ENCODE measurements at regions not wholly inside any gene's neighbourhood (a gene's known extent, or its start where the extent isn't known, plus 50 kb on each side); places are given as distances from the start of the nearest gene placed in this dataset.

- Histone ChIP-seq H3K9me3 (replicated peaks; ENCODE audit: insufficient read depth, low read length) (no peaks in the 10 kb centered on the region), H3K4me1 (ENCODE audit: low read length) (no peaks in the 10 kb centered on the region), H3K36me3 (replicated peaks; ENCODE audit: insufficient read depth, low read length) (no peaks in the 10 kb centered on the region), H3K27ac (ENCODE audit: low read length) (no peak overlapping the region), H2AFZ (ENCODE audit: low read length) (no peak overlapping the region; the same call in 1 of the 2 replicates), H4K20me1 (ENCODE audit: insufficient read depth, low read length) (no peaks in the 10 kb centered on the region), H3K9me2 (replicated peaks; ENCODE audit: insufficient read depth, low read length) (no peaks in the 10 kb centered on the region), H3K79me2 (ENCODE audit: low read length) (no peaks in the 10 kb centered on the region), H3F3A (ENCODE audit: insufficient read depth, low read length) (no peaks in the 10 kb centered on the region), H3K4me2 (ENCODE audit: low read depth, low read length) (no peak overlapping the region), H3K9ac (ENCODE audit: low read length) (no peak overlapping the region), H3K27me3 (replicated peaks; ENCODE audit: insufficient read depth, low read length) (peaks cover 86% of the 10 kb centered on the region), H3K4me3 (ENCODE audit: low read length) (no peak overlapping the region)
- TF ChIP-seq EZH2phosphoT487 (IDR thresholded peaks at IDR 0.05; ENCODE audit: low read length) = no peak
- TF ChIP-seq CTCF (IDR thresholded peaks at IDR 0.05; ENCODE audit: low read length) = peak; percentile 77
- no peak for TF ChIP-seq EZH2 (optimal IDR thresholded peaks at IDR 0.05; ENCODE audit: low read depth, low read length)
- DNase-seq = peak; percentile 38
These were observed 65.9 kb upstream of the SDK2 start for GRCh38 chr17:73710095-73710592.

- Histone ChIP-seq H3K4me2 (ENCODE audit: low read depth, low read length) (no peak overlapping the region), H3K27ac (ENCODE audit: low read length) (no peak overlapping the region)
These were observed 66.9 kb upstream of the SDK2 start for GRCh38 chr17:73711184-73711583.

GRCh38 chr17:73711916-73712315, 67.7 kb upstream of the SDK2 start:
- no peak overlapping the region for H3K4me3 ChIP-seq (ENCODE audit: low read length)

More at GRCh38 chr17:73711184-73711583, 66.9 kb upstream of the SDK2 start:
- H3K9me3 ChIP-seq (replicated peaks; ENCODE audit: insufficient read depth, low read length) = no peaks in the 10 kb centered on the region
- H3K4me1 ChIP-seq (ENCODE audit: low read length) = no peaks in the 10 kb centered on the region
- no peak overlapping the region for H2AFZ ChIP-seq (ENCODE audit: low read length)
- no peak for TF ChIP-seq EZH2 (optimal IDR thresholded peaks at IDR 0.05; ENCODE audit: low read depth, low read length)
- TF ChIP-seq EZH2phosphoT487 (IDR thresholded peaks at IDR 0.05; ENCODE audit: low read length) = no peak
- TF ChIP-seq CTCF (IDR thresholded peaks at IDR 0.05; ENCODE audit: low read length) = no peak
- no peaks in the 10 kb centered on the region for H3F3A ChIP-seq (ENCODE audit: insufficient read depth, low read length)
- no peaks in the 10 kb centered on the region for H3K9me2 ChIP-seq (replicated peaks; ENCODE audit: insufficient read depth, low read length)
- no peak overlapping the region for H3K9ac ChIP-seq (ENCODE audit: low read length)
- H4K20me1 ChIP-seq (ENCODE audit: insufficient read depth, low read length) = no peaks in the 10 kb centered on the region
- H3K27me3 ChIP-seq (replicated peaks; ENCODE audit: insufficient read depth, low read length) = peaks cover 87% of the 10 kb centered on the region
- H3K4me3 ChIP-seq (ENCODE audit: low read length) = no peak overlapping the region
- H3K36me3 ChIP-seq (replicated peaks; ENCODE audit: insufficient read depth, low read length) = no peaks in the 10 kb centered on the region
- peak; percentile 8 for DNase-seq
- no peaks in the 10 kb centered on the region for H3K79me2 ChIP-seq (ENCODE audit: low read length)

GRCh38 chr17:73713136-73713535, 68.9 kb upstream of the SDK2 start:
- Histone ChIP-seq H3K79me2 (ENCODE audit: low read length) (no peaks in the 10 kb centered on the region), H3K36me3 (replicated peaks; ENCODE audit: insufficient read depth, low read length) (no peaks in the 10 kb centered on the region), H3K9ac (ENCODE audit: low read length) (no peak overlapping the region), H3K4me1 (ENCODE audit: low read length) (no peaks in the 10 kb centered on the region), H3K4me2 (ENCODE audit: low read depth, low read length) (no peak overlapping the region), H3K9me2 (replicated peaks; ENCODE audit: insufficient read depth, low read length) (no peaks in the 10 kb centered on the region), H3K9me3 (replicated peaks; ENCODE audit: insufficient read depth, low read length) (no peaks in the 10 kb centered on the region), H4K20me1 (ENCODE audit: insufficient read depth, low read length) (no peaks in the 10 kb centered on the region), H2AFZ (ENCODE audit: low read length) (no peak overlapping the region), H3K27ac (ENCODE audit: low read length) (no peak overlapping the region), H3K27me3 (replicated peaks; ENCODE audit: insufficient read depth, low read length) (peaks cover 80% of the 10 kb centered on the region), H3K4me3 (ENCODE audit: low read length) (no peak overlapping the region), H3F3A (ENCODE audit: insufficient read depth, low read length) (no peaks in the 10 kb centered on the region)
- TF ChIP-seq EZH2phosphoT487 (IDR thresholded peaks at IDR 0.05; ENCODE audit: low read length) = no peak
- TF ChIP-seq CTCF (IDR thresholded peaks at IDR 0.05; ENCODE audit: low read length) = no peak
- TF ChIP-seq EZH2 (optimal IDR thresholded peaks at IDR 0.05; ENCODE audit: low read depth, low read length) = no peak
- DNase-seq = no peak

More at GRCh38 chr17:73711916-73712315, 67.7 kb upstream of the SDK2 start:
- no peak overlapping the region for H3K4me2 ChIP-seq (ENCODE audit: low read depth, low read length)
- no peaks in the 10 kb centered on the region for H3K4me1 ChIP-seq (ENCODE audit: low read length)
- TF ChIP-seq EZH2phosphoT487 (IDR thresholded peaks at IDR 0.05; ENCODE audit: low read length) = no peak
- peaks cover 81% of the 10 kb centered on the region for H3K27me3 ChIP-seq (replicated peaks; ENCODE audit: insufficient read depth, low read length)
- no peaks in the 10 kb centered on the region for H3K79me2 ChIP-seq (ENCODE audit: low read length)
- H4K20me1 ChIP-seq (ENCODE audit: insufficient read depth, low read length) = no peaks in the 10 kb centered on the region
- no peaks in the 10 kb centered on the region for H3K36me3 ChIP-seq (replicated peaks; ENCODE audit: insufficient read depth, low read length)
- no peaks in the 10 kb centered on the region for H3K9me2 ChIP-seq (replicated peaks; ENCODE audit: insufficient read depth, low read length)
- H3F3A ChIP-seq (ENCODE audit: insufficient read depth, low read length) = no peaks in the 10 kb centered on the region
- DNase-seq = no peak
- no peak overlapping the region for H3K27ac ChIP-seq (ENCODE audit: low read length)
- no peak overlapping the region for H2AFZ ChIP-seq (ENCODE audit: low read length)
- no peaks in the 10 kb centered on the region for H3K9me3 ChIP-seq (replicated peaks; ENCODE audit: insufficient read depth, low read length)
- no peak overlapping the region for H3K9ac ChIP-seq (ENCODE audit: low read length)

Measured in MM.1S (cell line).